Adrenal gland (tissue), 5 donors: ENCODE measurements at regions not wholly inside any gene's neighbourhood (a gene's known extent, or its start where the extent isn't known, plus 50 kb on each side); places are given as distances from the start of the nearest gene placed in this dataset.

Experiments used
- POLR2A ChIP-seq, 2 donors: fragments of 450-650 bp; IDR thresholded peaks; one replicate each; pipeline ENCODE4 v1.6.1; 2017; ENCODE audit warnings: antibody characterized with exemption in 2 of 2, mild to moderate bottlenecking in 2 of 2, moderate library complexity in 1 of 2
- TF ChIP-seq, protein P1 (sequence below), 6 experiments: fragments of 450-650 bp in 4 of 6; fragments of 200-600 bp in 2 of 6; sonication (generic) in 1 of 6; IDR thresholded peaks; 1 replicate in 5 of 6; 2 replicates in 1 of 6; pipeline versions ENCODE4 v1.5.1 to v1.8.0; 2016 to 2021; ENCODE audit warnings: antibody characterized with exemption in 6 of 6, mild to moderate bottlenecking in 2 of 6, moderate library complexity in 1 of 6
- donor health status: DM: no; HTN: no; CAD: no.

DNA sequence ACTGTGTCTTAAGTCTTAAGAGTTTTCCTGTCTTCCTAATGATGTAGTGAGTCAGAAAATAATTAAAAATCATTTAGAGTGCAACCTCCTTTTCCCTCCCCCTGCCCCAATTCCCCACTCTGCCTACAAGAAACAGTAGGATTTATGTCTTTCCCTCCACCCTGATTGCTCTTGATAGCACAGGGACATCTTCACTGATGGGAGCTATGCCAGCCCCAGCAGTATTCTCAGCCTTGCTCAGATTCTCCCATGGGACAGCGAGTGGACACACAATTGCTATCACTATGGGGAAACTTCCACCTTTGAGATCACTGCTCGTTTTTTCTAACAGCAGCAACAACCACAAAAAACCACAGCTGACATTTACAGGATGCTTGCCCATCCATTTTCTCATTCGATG lies 216.6 kb upstream of the PLXNA2 start:
- TF ChIP-seq, protein P1, sequence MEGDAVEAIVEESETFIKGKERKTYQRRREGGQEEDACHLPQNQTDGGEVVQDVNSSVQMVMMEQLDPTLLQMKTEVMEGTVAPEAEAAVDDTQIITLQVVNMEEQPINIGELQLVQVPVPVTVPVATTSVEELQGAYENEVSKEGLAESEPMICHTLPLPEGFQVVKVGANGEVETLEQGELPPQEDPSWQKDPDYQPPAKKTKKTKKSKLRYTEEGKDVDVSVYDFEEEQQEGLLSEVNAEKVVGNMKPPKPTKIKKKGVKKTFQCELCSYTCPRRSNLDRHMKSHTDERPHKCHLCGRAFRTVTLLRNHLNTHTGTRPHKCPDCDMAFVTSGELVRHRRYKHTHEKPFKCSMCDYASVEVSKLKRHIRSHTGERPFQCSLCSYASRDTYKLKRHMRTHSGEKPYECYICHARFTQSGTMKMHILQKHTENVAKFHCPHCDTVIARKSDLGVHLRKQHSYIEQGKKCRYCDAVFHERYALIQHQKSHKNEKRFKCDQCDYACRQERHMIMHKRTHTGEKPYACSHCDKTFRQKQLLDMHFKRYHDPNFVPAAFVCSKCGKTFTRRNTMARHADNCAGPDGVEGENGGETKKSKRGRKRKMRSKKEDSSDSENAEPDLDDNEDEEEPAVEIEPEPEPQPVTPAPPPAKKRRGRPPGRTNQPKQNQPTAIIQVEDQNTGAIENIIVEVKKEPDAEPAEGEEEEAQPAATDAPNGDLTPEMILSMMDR (IDR thresholded peaks at IDR 0.05), result no peak
- TF ChIP-seq POLR2A (IDR thresholded peaks at IDR 0.05), result no peak
